Fibroblast of skin of left quadriceps (primary cell): ENCODE measurements at regions not wholly inside any gene's neighbourhood (a gene's known extent, or its start where the extent isn't known, plus 50 kb on each side); places are given as distances from the start of the nearest gene placed in this dataset.

Experiments
- DNase-seq, 2 experiments: peaks; one replicate each; pipeline ENCODE4 v3.0.0-alpha.2; 2013; ENCODE audit warnings: low read depth in 2 of 2

DNA sequence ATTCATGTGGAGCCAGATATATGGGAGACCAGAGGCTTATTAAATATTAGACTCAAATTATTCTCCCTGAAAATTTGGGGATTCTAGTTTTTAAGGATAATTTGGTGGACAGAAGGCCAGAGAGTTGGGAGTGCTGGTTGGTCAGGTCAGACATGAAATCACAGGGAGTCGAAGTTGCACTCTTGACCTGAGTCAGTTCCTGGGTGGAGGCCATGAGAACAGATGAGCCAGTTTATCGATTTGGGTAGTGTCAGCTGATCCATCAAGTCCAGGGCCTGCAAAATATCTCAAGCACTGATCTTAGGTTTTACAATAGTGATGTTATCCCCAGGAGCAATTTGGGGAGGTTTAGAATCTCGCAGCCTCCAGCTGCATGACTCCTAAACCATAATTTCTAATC, 563.5 kb upstream of the NRSN1 start:
- no peak for DNase-seq

DNA sequence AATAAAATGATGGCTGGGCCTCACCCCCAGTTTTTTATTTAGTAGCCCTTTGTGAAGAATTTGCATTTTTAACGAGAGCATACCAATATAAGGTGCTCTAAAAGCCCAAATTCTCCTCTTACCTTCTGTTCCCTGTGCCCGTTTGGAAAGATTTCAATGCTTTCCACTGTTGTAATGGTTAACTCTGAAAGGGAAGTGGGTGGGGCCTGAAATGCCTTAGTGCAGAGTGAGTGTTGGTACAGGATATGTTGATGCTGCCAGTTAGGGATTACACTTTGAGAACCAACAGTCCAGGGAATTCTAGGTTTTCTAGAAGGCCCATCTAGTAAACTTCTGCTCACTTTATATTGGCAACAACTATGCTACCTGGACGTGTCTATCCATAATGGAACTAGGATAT, 562.7 kb upstream of the NRSN1 start:
- no peak for DNase-seq

GRCh38 chr6:23566418-23566817, 559.6 kb upstream of the NRSN1 start:
- DNase-seq: no peak

GRCh38 chr6:23568292-23568691, 557.7 kb upstream of the NRSN1 start:
- no peak for DNase-seq

GRCh38 chr6:23584134-23584763, 541.8 kb upstream of the NRSN1 start:
- no peak for DNase-seq

- no peak for DNase-seq
Observed at GRCh38 chr6:23587582-23587981, 538.4 kb upstream of the NRSN1 start.

- no peak for DNase-seq
Observed at GRCh38 chr6:23589811-23590210, 536.2 kb upstream of the NRSN1 start.

- DNase-seq: no peak
Observed at GRCh38 chr6:23590498-23591126, 535.4 kb upstream of the NRSN1 start.

DNA sequence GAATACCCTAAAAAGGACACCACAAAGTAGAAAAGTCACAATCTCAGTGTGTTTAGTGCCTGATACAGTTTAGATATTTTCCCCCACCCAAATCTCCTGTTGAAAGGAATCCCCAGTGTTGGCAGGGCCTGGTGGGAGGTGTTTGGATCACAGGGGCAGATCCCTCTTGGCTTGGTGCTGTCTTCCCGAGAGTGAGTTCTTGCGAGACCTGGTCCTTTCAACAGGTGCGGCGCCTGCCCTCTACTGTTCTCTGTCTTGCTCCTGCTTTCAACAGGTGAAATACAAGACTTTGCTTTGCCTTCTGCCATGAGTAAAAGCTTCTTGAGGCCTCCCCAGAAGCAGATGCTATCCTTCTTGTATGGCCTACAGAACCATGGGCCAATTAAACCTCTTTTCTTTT, 534.3 kb upstream of the NRSN1 start:
- no peak for DNase-seq

- no peak for DNase-seq
Observed at GRCh38 chr6:23600118-23600517, 525.9 kb upstream of the NRSN1 start.

- no peak for DNase-seq
Observed at GRCh38 chr6:23601811-23602345, 524.1 kb upstream of the NRSN1 start.

- DNase-seq: no peak
Observed at GRCh38 chr6:23608931-23609435, 517.0 kb upstream of the NRSN1 start.

DNA sequence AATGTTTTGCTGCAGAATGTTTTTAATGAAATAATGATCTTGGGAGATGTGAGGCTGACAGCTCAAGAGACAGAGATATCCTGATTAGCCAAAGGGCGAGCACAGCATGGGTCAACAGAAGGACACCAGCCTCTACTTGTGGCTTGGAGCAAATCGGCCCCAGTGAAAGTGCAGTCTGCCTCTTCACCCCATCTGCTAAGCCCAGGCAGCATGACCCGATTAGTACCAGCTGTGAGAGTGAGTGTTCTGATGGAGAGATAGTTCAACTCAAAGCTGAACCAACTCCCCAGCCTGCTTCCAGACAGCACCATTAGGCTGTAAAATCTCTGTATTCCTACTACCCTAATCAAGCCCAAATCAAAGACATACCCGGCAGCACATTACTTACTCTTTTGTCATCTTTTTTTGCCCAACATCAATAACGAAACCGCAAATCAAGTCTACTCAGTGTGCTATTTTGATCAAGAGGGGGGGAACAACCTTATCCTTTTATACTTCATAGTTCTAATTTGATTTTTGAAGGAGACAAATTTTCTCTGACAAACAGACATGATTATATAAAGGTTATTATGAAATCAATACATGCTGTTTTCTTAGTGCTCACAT, 514.1 kb upstream of the NRSN1 start:
- no peak for DNase-seq

DNA sequence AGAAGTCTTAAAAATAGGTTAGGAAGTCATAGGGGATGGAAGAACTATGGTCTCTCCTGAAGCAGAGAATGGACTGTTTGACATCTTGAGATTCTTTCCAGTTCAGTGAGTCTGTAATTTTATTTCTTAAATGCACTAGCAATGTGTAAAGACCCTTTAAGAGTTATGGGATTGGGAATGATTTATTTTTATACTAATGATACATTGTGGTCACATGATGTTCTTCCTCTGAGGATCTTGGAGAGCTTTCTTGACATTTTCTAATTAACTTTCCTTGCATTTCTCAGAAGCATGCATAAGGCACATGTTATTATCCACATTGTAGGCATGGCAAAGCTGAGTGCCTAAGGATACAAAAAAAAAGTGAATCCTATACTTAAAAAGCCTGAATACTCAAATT, 507.6 kb upstream of the NRSN1 start:
- DNase-seq: no peak

GRCh38 chr6:23620911-23621401, 505.1 kb upstream of the NRSN1 start:
- DNase-seq: peak; percentile 50 to 56

GRCh38 chr6:23630726-23631635, 495.0 kb upstream of the NRSN1 start:
- no peak for DNase-seq

DNA sequence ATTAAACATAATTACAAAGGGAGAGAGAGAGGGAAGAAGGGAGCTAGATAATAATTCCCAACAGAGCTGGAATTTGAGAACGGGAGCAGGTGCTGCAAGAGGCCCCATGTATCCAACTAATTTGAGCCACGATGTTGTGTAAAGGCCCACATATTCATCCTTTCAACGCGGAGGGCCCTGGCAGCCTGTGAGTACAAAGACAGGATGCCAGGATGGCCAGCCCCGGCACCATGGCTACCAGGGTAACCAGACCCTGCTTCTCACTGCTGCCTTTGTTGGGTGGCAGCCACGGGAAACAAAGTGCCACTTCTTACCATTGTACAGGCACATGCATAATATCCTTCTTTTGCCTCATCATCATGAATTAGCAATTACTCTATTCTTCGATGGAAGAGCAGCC, 492.0 kb upstream of the NRSN1 start:
- no peak for DNase-seq

DNA sequence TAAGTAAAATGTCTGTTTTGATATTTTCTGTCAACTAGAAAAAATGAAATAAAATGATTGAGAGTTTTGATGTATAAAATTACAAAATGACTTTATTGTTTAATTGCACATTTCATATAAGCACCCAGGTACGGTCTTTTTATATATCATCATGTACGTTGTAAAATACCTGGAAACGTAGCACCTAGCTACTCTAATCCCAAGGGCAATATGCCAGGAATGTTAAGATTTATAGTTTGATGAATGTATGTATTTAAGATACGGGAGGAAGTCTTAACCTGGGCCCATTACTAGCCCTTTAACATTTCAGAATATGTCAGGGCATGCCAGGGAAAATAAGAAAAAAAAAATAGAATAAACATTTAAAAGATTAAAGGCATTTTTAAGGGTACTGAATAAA, 490.9 kb upstream of the NRSN1 start:
- DNase-seq: no peak

- no peak for DNase-seq
Observed at GRCh38 chr6:23637296-23637695, 488.7 kb upstream of the NRSN1 start.

DNA sequence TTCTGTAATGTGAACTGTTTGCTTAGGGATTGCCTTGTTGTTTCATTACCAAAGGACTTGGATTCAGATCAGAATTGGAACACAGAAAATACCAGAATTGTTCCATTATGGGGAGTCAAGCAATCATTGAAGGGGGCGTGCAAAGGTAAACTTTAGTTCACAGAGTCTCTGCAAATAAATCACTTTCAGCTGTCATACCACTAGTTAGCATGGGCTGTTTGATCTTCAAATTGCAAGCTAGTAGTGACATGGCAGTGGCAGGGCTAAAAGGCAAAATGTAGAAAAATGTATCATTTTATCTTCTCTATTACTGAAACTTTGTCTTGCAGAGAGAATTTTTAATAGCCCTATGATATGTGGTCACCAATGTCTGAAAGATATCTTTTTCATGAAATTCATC, 483.2 kb upstream of the NRSN1 start:
- no peak for DNase-seq

- DNase-seq: no peak
Observed at GRCh38 chr6:23647045-23647444, 479.0 kb upstream of the NRSN1 start.

GRCh38 chr6:23650676-23651075, 475.3 kb upstream of the NRSN1 start:
- DNase-seq: no peak
